SKM-1 treated with dmso at 0.1 percent for 144 hours (cell line): ENCODE measurements at regions not wholly inside any gene's neighbourhood (a gene's known extent, or its start where the extent isn't known, plus 50 kb on each side); places are given as distances from the start of the nearest gene placed in this dataset.
A peak's percentile ranks its signal among the peaks of the same experiment; 100 is the strongest.
"Not testable (repeated sequence)": the region's sequence is repeated elsewhere in the genome, so short reads cannot be mapped to it uniquely, and the experiment has no call there.

Experiments used
- DNase-seq: peaks from one replicate; lab custom pipeline; 2025; ENCODE audit not compliant: unreplicated experiment; lab: John Stamatoyannopoulos, UW

DNA sequence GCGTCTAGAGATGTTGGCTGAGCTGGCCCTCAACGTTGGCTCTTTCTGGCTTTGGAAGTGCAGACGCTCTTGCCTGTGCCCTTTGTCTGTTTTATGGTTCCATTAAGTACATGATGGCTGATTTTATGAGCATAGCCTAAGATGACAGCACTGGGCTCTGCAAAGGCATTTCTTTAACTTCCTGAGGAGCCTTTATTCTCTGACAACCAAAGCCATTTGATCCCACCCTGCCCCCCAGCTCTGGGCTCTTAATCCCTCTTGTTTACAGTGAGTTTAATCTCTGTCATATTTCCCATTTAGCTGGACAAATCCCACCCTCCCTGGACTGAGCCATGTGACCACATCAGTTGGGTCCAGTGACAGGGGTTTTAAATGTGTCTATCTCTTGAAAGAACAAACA, 195.9 kb downstream of the ACKR3 start:
- no peak for DNase-seq

GRCh38 chr2:236766850-236767249, 197.2 kb downstream of the ACKR3 start:
- no peak for DNase-seq

GRCh38 chr2:236767941-236768340, 198.3 kb downstream of the ACKR3 start:
- no peak for DNase-seq

DNA sequence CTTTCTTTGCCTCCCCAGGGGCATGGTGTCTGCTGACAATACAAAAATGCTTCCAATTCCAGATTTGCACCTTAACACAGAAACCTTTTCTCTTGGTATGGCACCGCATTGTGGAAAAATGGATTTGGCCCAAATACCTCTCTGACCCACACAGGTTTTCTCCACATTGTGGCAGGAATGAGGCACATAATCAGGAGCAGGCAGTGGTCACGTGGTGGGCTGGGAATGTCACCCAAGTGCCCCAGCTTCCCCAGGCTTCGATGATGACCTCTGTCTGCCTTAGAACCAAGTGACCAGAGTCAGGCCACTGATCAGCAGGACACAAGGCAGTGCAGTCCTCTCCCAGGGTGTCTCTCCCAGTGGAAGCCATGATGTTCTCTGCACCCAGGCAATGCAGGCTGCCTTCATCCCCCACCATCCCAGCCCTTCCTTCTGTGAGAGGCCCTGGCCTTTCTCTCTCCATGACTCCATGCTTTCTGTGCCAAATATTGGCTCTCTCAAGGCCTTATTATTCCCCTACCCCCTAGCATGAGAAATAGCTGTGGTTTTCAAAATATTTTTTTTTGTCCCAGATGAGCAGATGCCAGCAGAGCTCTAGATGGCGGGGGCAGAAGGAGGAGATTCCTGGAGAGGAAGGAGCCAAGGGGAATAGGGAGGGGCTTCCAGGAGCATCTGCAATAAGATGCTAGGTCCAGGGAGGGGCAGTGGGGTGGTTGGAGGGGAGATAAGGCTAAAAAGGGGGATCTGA, 198.9 kb downstream of the ACKR3 start:
- no peak for DNase-seq

DNA sequence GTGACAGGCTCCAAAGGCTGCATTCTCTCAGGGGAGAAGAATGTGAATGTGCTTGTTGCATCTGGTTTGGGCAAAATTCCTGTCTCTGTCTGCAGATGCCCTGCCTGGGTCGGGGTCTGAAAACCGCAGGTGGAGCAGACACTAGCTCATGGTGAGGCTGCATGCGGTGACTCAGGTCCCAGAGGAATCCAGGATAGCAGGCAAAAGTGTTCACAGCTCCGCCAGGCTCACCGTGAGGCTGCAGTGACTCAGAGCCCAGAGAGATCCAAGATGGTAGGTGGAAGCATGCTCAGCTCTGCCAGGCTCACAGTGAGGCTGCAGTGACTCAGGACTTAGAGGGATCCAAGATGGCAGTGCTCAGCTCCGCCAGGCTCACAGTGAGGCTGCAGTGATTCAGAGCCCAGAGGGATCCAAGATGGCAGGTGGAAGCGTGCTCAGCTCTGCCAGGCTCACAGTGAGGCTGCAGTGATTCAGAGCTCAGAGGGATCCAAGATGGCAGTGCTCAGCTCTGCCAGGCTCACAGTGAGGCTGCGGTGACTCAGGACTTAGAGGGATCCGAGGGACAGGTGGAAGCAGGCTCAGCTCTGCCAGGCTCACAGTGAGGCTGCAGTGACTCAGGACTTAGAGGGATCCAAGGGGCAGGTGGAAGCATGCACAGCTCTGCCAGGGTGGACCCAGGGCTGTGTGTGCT, 200.5 kb downstream of the ACKR3 start:
- no peak for DNase-seq

- DNase-seq, result no peak
These were observed 202.7 kb downstream of the ACKR3 start for GRCh38 chr2:236772220-236772837.

GRCh38 chr2:236773206-236773605, 203.6 kb downstream of the ACKR3 start:
- no peak for DNase-seq

GRCh38 chr2:236774171-236774570, 204.5 kb downstream of the ACKR3 start:
- DNase-seq, result no peak

- no peak for DNase-seq
These were observed 205.9 kb downstream of the ACKR3 start for GRCh38 chr2:236775511-236775910.

DNA sequence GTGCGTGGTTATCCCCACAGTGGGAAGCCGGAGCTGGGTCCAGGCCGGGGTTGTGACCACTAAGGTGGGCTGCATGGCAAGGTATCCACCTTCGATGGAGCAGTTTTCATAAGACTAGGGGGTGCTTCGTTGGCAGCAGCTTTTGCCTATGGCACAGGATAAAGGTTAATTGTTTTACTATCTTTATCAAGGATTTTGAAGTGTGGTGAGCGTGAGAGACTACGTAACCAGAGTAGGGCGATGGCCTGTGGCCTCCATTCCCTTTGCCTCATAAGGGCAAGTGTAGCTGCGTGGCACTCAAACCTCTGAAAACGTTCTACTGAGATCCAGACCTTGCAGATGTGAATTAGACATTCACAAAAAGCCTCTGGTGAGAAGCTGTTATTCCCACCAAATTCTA, 206.6 kb downstream of the ACKR3 start:
- no peak for DNase-seq

DNA sequence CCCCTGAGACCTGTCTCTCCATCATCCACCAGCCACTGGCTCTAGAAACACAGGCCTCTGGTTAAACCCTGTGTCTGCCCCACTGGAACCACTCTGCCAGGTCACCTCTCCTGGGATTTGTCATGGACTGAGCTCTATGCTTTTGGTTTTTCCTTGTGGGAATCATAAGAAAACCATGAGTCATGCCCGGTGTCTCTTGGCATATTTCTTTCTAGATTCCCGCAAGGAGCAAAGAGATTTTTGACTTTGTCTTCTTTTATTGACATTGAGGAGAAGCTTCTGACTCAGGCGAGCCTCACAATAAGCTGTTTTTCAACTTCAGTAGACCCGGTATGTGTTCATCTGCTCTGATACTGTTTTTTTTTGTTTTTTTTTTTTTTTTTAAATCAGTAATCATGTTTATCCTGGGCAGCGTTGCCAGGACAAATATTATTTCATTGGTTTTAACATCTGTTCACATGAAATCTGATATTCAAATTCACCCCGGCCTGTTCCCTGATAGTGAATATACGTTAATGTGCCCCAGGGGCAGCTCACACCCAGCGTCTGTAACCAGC, 207.1 kb downstream of the ACKR3 start:
- DNase-seq, result no peak

- DNase-seq, result no peak
These were observed 207.8 kb downstream of the ACKR3 start for GRCh38 chr2:236777408-236777807.

DNA sequence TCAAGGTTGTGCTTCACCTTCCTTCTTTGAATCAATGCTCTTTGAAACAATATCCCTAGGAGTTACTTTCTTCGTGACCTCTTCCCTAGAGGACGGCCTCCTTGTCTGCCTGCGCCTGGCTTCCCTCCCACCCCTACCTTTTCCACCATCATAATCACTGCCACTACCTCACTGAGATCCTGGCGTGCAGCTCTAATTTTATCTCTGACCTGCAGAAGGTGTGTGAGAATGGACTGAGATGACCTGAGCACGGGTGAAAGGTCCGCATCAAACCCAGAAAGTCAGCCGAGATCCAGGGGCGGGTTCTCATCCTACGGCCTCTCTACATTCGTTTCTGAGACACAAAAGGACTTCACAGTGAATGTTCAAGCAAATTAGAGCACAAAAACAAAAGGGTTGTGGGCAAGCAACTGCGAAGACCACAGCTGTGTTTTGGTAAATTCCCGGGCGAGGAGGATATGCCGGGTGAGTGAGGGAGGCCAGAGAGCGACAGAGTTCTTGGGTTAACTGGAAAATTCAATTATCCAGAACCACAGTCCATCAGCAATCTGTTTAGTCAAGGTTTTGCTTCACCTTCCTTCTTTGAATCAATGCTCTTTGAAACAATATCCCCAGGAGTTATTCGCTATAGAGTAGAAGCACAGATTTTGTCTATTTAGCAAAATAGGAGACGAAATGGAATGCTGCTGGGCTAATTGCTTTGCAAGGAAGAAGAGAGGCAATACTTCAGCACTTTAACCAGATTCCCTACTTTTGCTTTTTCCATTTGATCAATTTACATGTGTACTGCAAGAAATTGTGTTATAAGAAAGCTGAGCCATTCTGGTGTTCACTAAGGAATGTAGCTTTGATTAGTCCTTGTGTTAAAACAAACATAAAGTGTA, 212.6 kb downstream of the ACKR3 start:
- DNase-seq, result no peak

DNA sequence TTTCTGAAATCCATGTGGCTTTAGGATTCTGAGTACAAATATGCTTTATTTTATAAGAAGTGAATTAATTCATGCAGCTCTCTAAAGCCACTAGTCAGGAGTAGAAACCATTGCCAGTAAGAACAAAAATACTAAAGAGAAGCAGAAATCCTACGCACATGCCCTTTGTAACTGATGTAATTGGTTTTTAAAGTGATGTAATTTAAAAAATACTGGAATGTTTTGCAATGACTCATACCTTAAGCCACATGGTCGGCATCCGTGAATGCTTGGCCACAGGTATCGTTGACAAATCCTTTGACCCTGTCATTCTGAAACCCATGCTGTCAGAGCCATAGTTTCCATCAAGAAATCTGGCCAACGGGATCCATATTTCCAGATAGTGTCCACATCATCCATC, 213.3 kb downstream of the ACKR3 start:
- no peak for DNase-seq

GRCh38 chr2:236783417-236784020, 213.9 kb downstream of the ACKR3 start:
- DNase-seq, result no peak

DNA sequence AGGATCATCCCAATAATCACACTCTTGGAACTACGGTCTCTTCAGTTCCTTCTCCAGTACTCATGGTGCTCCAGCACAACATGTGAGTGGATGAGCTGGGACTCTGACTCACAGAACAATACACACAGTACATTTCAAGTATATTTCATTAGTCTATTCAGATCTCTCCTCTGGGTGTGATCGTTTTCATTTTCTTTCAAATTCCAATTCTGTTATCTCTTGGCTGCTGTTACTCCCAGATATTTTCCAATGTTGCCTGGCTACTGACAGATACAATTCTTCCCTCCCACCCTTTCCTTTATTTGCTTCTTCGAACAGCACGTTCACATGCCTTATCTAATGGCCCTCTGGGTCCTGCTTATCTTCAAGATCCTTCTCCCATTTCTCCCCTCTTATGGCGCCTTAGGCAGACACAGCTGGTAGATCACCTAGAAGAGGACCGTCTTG, 216.0 kb downstream of the ACKR3 start:
- no peak for DNase-seq

- no peak for DNase-seq
These were observed 217.1 kb downstream of the ACKR3 start for GRCh38 chr2:236786751-236787150.

DNA sequence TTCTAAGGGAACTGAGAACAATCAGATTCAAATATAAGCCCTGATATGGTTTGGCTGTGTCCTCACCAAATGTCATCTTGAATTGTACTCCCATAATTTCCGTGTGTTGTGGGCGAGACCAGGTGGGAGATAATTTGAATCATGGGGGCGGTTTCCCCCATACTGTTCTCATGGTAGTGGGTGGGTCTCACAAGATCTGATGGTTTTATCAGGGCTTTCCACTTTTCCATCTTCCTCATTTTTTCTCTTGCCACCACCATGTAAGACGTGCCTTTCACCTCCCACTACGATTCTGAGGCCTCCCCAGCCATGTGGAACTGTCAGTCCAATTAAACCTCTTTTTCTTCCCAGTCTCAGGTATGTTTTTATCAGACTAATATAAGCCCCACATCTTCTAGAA, 217.8 kb downstream of the ACKR3 start:
- DNase-seq, result not testable (repeated sequence)

DNA sequence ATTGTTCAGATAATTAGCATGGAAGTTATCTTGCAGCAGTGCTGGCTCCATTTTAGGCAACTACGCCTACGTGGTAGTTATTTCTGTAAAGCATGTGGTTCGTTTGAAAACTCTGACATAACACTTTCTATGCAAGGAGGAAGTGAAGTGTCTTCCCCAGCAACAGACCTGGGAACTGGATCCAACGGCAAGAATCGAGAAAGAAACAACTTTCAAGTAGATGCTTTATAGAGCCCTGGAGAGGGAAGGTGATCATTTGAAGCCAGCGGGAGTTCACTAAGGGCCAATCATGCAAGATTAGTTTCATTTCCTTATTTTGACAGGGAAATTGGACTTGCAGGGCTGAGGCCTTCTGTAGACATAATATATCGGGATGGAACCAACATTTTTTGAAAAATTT, 218.3 kb downstream of the ACKR3 start:
- DNase-seq, result peak; percentile 85

- no peak for DNase-seq
These were observed 221.3 kb downstream of the ACKR3 start for GRCh38 chr2:236790963-236791362.
